Peyer's patch (tissue), 4 donors: ENCODE measurements at regions not wholly inside any gene's neighbourhood (a gene's known extent, or its start where the extent isn't known, plus 50 kb on each side); places are given as distances from the start of the nearest gene placed in this dataset.

Experiments
- POLR2A ChIP-seq, 2 donors: fragments of 450-650 bp; IDR thresholded peaks; one replicate each; pipeline ENCODE4 v1.5.1; 2017; ENCODE audit warnings: antibody characterized with exemption in 2 of 2, mild to moderate bottlenecking in 2 of 2, moderate library complexity in 2 of 2
- TF ChIP-seq, protein P1 (sequence below), 6 experiments: fragments of 450-650 bp in 4 of 6; fragments of 200-600 bp in 2 of 6; sonication (generic) in 1 of 6; IDR thresholded peaks; one replicate each; pipeline ENCODE4 v1.5.1; 2017 to 2019; ENCODE audit warnings: antibody characterized with exemption in 6 of 6, mild to moderate bottlenecking in 3 of 6, moderate library complexity in 1 of 6

DNA sequence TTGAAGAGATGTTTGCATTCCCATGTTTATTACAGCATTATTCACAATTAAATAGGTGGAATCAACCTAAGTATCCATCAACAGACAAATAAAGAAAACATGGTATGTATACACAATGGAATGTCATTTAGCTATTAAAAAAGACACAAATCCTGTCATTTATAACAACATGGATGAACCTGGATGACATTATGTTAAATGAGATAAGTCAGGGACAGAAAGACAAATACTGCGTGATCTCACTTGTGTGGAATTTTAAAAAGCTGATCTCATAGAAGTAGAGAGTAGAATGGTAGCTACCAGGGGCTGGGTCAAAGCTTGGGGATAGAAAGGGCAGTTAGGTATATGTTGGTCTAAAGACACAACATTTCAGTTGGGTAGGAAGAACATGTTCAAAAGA is 376.3 kb downstream of the EPHA4 start:
- no peak for TF ChIP-seq POLR2A (IDR thresholded peaks at IDR 0.05)
- TF ChIP-seq, protein P1, sequence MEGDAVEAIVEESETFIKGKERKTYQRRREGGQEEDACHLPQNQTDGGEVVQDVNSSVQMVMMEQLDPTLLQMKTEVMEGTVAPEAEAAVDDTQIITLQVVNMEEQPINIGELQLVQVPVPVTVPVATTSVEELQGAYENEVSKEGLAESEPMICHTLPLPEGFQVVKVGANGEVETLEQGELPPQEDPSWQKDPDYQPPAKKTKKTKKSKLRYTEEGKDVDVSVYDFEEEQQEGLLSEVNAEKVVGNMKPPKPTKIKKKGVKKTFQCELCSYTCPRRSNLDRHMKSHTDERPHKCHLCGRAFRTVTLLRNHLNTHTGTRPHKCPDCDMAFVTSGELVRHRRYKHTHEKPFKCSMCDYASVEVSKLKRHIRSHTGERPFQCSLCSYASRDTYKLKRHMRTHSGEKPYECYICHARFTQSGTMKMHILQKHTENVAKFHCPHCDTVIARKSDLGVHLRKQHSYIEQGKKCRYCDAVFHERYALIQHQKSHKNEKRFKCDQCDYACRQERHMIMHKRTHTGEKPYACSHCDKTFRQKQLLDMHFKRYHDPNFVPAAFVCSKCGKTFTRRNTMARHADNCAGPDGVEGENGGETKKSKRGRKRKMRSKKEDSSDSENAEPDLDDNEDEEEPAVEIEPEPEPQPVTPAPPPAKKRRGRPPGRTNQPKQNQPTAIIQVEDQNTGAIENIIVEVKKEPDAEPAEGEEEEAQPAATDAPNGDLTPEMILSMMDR (IDR thresholded peaks at IDR 0.05) = no peak
